NB4 (cell line): ENCODE measurements at regions not wholly inside any gene's neighbourhood (a gene's known extent, or its start where the extent isn't known, plus 50 kb on each side); places are given as distances from the start of the nearest gene placed in this dataset.

Experiments
- DNase-seq: peaks from one replicate; pipeline ENCODE4 v3.0.0; 2010; ENCODE audit warnings: low read depth
- H3K4me3 ChIP-seq: one replicate; pipeline ENCODE4 v1.5.1; 2011; ENCODE audit warnings: mild to moderate bottlenecking, low read depth, low read length, moderate library complexity
- MYC ChIP-seq: IDR thresholded peaks from 2 replicates; pipeline ENCODE4 v1.6.1; 2011; ENCODE audit warnings: low read depth, low read length
- POLR2A ChIP-seq: IDR thresholded peaks from 2 replicates; pipeline ENCODE4 v1.6.1; 2011; ENCODE audit warnings: mild to moderate bottlenecking; ENCODE audit not compliant: insufficient read length; ENCODE audit errors: extremely low read depth
- TF ChIP-seq, protein P1 (sequence below): IDR thresholded peaks from one replicate; pipeline ENCODE4 v1.5.1; 2012; ENCODE audit warnings: low read depth, low read length
- TF ChIP-seq, protein P2 (sequence below): IDR thresholded peaks from 2 replicates; pipeline ENCODE4 v1.6.1; 2011; ENCODE audit warnings: low read depth, low read length

DNA sequence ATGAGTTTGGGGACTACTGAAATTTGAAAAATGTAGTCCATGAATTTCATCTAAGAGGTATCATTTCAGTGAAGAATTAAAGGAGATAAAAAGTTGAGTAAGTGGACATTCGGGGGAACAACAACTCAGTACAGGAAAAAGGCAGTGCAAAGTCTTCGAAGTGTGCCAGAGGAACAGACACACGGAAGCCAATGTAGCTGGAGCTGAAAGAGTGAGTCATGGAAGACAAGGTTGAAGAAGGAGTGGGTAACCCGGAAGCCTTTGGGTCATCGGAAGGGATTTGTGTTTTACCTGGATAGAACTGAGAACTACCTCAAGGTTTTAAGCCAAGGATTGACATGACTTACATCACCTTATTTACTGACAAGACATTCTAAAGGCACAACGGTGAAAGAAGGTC, 733.4 kb downstream of the NCAM2 start:
- DNase-seq: no peak
- H3K4me3 ChIP-seq: no peak overlapping the region
- no peak for TF ChIP-seq MYC
- no peak for TF ChIP-seq POLR2A
- TF ChIP-seq, protein P1, sequence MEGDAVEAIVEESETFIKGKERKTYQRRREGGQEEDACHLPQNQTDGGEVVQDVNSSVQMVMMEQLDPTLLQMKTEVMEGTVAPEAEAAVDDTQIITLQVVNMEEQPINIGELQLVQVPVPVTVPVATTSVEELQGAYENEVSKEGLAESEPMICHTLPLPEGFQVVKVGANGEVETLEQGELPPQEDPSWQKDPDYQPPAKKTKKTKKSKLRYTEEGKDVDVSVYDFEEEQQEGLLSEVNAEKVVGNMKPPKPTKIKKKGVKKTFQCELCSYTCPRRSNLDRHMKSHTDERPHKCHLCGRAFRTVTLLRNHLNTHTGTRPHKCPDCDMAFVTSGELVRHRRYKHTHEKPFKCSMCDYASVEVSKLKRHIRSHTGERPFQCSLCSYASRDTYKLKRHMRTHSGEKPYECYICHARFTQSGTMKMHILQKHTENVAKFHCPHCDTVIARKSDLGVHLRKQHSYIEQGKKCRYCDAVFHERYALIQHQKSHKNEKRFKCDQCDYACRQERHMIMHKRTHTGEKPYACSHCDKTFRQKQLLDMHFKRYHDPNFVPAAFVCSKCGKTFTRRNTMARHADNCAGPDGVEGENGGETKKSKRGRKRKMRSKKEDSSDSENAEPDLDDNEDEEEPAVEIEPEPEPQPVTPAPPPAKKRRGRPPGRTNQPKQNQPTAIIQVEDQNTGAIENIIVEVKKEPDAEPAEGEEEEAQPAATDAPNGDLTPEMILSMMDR: no peak
- TF ChIP-seq, protein P2, sequence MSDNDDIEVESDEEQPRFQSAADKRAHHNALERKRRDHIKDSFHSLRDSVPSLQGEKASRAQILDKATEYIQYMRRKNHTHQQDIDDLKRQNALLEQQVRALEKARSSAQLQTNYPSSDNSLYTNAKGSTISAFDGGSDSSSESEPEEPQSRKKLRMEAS: no peak

DNA sequence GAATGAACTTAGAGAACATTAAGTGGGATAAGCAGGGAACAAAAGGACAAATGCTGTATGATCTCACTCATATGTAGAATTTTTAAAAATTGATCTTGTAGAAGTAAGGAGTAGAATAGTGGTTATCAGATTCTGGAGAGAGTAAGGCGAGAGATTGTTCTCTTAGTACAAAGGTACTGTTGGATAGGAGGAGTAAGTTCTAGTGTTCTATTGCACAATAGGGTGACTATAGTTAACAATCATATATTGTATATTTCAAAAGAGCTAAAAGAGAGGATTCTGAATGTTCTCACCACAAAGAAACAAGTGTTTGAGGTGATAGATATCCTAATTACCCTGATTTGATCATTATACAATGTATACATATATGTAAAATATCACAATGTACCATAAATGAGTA, 735.9 kb downstream of the NCAM2 start:
- no peak overlapping the region for H3K4me3 ChIP-seq
- TF ChIP-seq POLR2A: no peak
- TF ChIP-seq MYC: no peak
- TF ChIP-seq, protein P2: no peak
- TF ChIP-seq, protein P1: no peak
- no peak for DNase-seq

DNA sequence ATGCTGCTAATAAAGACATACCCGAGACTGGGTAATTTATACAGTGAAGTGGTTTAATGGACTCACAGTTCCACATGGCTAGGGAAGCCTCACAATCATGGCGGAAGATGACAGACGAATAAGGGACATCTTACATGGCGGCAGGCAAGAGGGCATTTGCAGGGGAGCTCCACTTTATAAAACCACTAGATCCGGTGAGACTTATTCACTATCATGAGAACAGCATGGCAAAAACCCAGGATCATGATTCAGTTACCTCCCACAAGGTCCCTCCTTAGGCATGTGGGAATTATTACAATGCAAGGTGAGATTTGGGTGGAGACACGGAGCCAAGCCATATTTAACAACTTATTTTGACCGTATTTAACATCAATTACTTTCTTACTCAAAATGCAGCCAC, 739.0 kb downstream of the NCAM2 start:
- DNase-seq: no peak
- no peak overlapping the region for H3K4me3 ChIP-seq
- TF ChIP-seq, protein P1: no peak
- TF ChIP-seq, protein P2: no peak
- TF ChIP-seq POLR2A (no peak), MYC (no peak)

DNA sequence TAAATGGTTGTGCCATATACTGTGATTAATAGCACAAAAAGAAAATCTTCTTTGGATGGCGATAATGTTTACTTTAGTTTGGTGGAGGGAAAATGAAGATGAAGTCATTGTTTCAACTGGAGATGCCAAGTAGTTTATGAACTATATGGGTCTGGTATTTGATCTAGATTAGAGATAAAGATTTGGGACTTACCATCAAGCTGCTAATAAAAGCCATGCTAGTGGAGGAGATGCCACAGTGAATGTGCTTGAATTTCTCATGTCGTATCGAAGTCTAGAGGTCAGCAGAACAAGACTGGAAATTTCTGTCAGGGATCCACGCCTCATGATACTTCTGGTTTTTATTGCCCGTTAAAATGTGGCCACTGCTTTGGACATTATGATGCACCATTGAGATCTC, 742.0 kb downstream of the NCAM2 start:
- no peak for DNase-seq
- TF ChIP-seq MYC: no peak
- TF ChIP-seq, protein P1: no peak
- TF ChIP-seq, protein P2: no peak
- TF ChIP-seq POLR2A: no peak

DNA sequence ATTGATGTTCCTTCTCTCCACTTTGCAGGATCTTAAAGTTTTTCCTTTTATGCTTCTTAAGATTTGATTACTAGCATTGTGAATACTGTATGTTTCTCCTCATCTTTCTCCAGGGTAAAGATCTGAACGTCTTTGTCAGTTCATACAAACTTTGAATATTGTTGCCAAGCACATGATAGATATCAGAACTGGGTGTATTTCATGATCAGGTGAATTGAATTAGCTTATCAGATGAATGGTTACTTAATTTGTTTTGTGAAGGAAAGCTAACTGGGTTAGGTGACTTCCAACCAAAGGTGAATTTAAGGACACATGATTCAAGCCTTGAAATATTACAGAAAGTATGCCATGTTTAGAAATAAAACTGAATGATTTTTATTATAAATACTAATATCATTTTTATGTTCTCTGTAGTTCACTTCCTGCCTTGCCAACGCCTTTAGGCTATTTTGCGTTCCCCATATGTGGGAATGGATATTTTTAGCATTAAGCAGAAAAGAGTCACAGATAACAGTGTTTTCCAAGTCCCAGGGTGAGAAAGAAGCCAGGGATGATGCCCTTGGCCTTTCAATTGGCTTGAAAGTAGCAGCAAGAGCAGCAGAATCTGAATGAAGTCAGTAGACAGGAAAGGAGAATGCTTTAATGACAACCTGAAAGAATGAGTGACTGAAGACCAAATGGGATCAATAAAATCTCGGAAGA, 752.1 kb downstream of the NCAM2 start:
- no peak for DNase-seq

More for the DNA sequence above, 742.0 kb downstream of the NCAM2 start:
- H3K4me3 ChIP-seq: no peak overlapping the region

More for the DNA sequence above, 752.1 kb downstream of the NCAM2 start:
- H3K4me3 ChIP-seq: no peak overlapping the region
- no peak for TF ChIP-seq POLR2A
- TF ChIP-seq, protein P1: no peak
- TF ChIP-seq, protein P2: no peak
- no peak for TF ChIP-seq MYC
